ENCODE measurements at regions not wholly inside any gene's neighbourhood (a gene's known extent, or its start where the extent isn't known, plus 50 kb on each side); places are given as distances from the start of the nearest gene placed in this dataset.
"Not testable (repeated sequence)": the region's sequence is repeated elsewhere in the genome, so short reads cannot be mapped to it uniquely, and the experiment has no call there.

- DNase-seq (ENCODE audit: low spot score): no peak
Observed at GRCh38 chr5:71905834-71906711, 187.0 kb downstream of the CARTPT start.

GRCh38 chr5:71907001-71907588, 188.0 kb downstream of the CARTPT start:
- no peak for DNase-seq (ENCODE audit: low spot score)

- DNase-seq (ENCODE audit: low spot score): no peak
Observed at GRCh38 chr5:71907608-71908145, 188.6 kb downstream of the CARTPT start.

GRCh38 chr5:71910741-71911140, 191.7 kb downstream of the CARTPT start:
- DNase-seq (ENCODE audit: low spot score): no peak

- no peak for DNase-seq (ENCODE audit: low spot score)
Observed at GRCh38 chr5:71912021-71912420, 192.9 kb downstream of the CARTPT start.

GRCh38 chr5:71914281-71914680, 193.0 kb upstream of the MAP1B start:
- DNase-seq (ENCODE audit: low spot score): no peak

- no peak for DNase-seq (ENCODE audit: low spot score)
Observed at GRCh38 chr5:71922584-71923106, 184.6 kb upstream of the MAP1B start.

- no peak for DNase-seq (ENCODE audit: low spot score)
Observed at GRCh38 chr5:71923755-71924154, 183.5 kb upstream of the MAP1B start.

GRCh38 chr5:71924325-71924724, 182.9 kb upstream of the MAP1B start:
- DNase-seq (ENCODE audit: low spot score): no peak

GRCh38 chr5:71924980-71925379, 182.3 kb upstream of the MAP1B start:
- no peak for DNase-seq (ENCODE audit: low spot score)

- no peak for DNase-seq (ENCODE audit: low spot score)
Observed at GRCh38 chr5:71925608-71926091, 181.6 kb upstream of the MAP1B start.

- no peak for DNase-seq (ENCODE audit: low spot score)
Observed at GRCh38 chr5:71929003-71929402, 178.3 kb upstream of the MAP1B start.

GRCh38 chr5:71930554-71930953, 176.7 kb upstream of the MAP1B start:
- DNase-seq (ENCODE audit: low spot score): not testable (repeated sequence)

GRCh38 chr5:71932131-71932654, 175.1 kb upstream of the MAP1B start:
- no peak for DNase-seq (ENCODE audit: low spot score)

GRCh38 chr5:71932655-71933338, 174.5 kb upstream of the MAP1B start:
- DNase-seq (ENCODE audit: low spot score): peak; percentile 19

- DNase-seq (ENCODE audit: low spot score): no peak
Observed at GRCh38 chr5:71934322-71934721, 173.0 kb upstream of the MAP1B start.

GRCh38 chr5:71937921-71938698, 169.2 kb upstream of the MAP1B start:
- DNase-seq (ENCODE audit: low spot score): no peak

- no peak for DNase-seq (ENCODE audit: low spot score)
Observed at GRCh38 chr5:71938895-71939294, 168.4 kb upstream of the MAP1B start.

GRCh38 chr5:71939452-71940230, 167.6 kb upstream of the MAP1B start:
- peak; percentile 50 for DNase-seq (ENCODE audit: low spot score)

GRCh38 chr5:71943874-71944273, 163.4 kb upstream of the MAP1B start:
- no peak for DNase-seq (ENCODE audit: low spot score)
